Stomach (tissue), 4 donors: ENCODE measurements at regions not wholly inside any gene's neighbourhood (a gene's known extent, or its start where the extent isn't known, plus 50 kb on each side); places are given as distances from the start of the nearest gene placed in this dataset.

Experiments
- CTCF ChIP-seq, 7 experiments: fragments of 450-650 bp in 4 of 7; fragments of 200-600 bp in 3 of 7; sonication (generic) in 3 of 7; IDR thresholded peaks; one replicate each; pipeline ENCODE4 v1.5.1; 2016 to 2019; ENCODE audit warnings: antibody characterized with exemption in 7 of 7, control low read depth in 2 of 7, mild to moderate bottlenecking in 1 of 7
- EP300 ChIP-seq: sonication (generic); formaldehyde crosslinking; IDR thresholded peaks from one replicate; pipeline ENCODE4 v1.6.1; 2017; ENCODE audit warnings: antibody characterized with exemption
- POLR2AphosphoS5 ChIP-seq, 3 donors: sonication (generic); formaldehyde crosslinking; IDR thresholded peaks; one replicate each; pipeline ENCODE4 v1.6.1; 2016; ENCODE audit warnings: antibody characterized with exemption in 3 of 3

DNA sequence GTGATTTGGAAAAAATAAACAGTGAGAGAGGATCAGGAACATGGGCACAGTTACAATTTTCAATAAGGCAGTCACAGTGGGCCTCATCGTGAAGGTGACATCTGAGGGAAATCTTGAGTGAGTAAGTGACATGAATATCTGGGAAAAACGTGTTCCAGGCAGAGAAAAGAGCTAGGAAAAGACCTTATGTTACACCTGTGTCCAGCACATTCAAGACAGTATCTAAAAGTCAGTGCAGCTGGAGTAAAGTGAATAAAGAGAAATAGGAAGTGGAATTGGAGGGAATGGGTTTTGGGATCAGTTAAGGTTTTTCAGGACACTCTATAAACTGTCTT is 827.5 kb upstream of the FAT3 start:
- no peak for TF ChIP-seq CTCF (IDR thresholded peaks at IDR 0.05)
- no peak for TF ChIP-seq POLR2AphosphoS5 (IDR thresholded peaks at IDR 0.05)
- no peak for TF ChIP-seq EP300
